ENCODE measurements at regions not wholly inside any gene's neighbourhood (a gene's known extent, or its start where the extent isn't known, plus 50 kb on each side); places are given as distances from the start of the nearest gene placed in this dataset.

GRCh38 chr4:18227880-18228279, 206.3 kb upstream of the LCORL start:
- no peak for TF ChIP-seq CTCF (IDR thresholded peaks at IDR 0.05; ENCODE audit: unreplicated experiment)
- peaks cover 11% of the 10 kb centered on the region for H3K9me3 Mint-ChIP-seq (ENCODE audit: unreplicated experiment)

GRCh38 chr4:18214411-18215055, 193.0 kb upstream of the LCORL start:
- H3K4me3 Mint-ChIP-seq (ENCODE audit: unreplicated experiment), result no peak overlapping the region
- H3K4me1 Mint-ChIP-seq (ENCODE audit: unreplicated experiment), result no peaks in the 10 kb centered on the region
- TF ChIP-seq CTCF (IDR thresholded peaks at IDR 0.05; ENCODE audit: unreplicated experiment), result no peak
- H3K9me3 Mint-ChIP-seq (ENCODE audit: unreplicated experiment), result no peaks in the 10 kb centered on the region
- H3K27ac Mint-ChIP-seq (ENCODE audit: unreplicated experiment), result no peak overlapping the region
- no peaks in the 10 kb centered on the region for H3K27me3 Mint-ChIP-seq (ENCODE audit: unreplicated experiment)
- DNase-seq (ENCODE audit: low spot score), result no peak
- H3K36me3 Mint-ChIP-seq (ENCODE audit: low read depth, unreplicated experiment), result no peaks in the 10 kb centered on the region

More at GRCh38 chr4:18227880-18228279, 206.3 kb upstream of the LCORL start:
- H3K27ac Mint-ChIP-seq (ENCODE audit: unreplicated experiment), result no peak overlapping the region
- no peak for DNase-seq (ENCODE audit: low spot score)
- peaks cover 6% of the 10 kb centered on the region for H3K36me3 Mint-ChIP-seq (ENCODE audit: low read depth, unreplicated experiment)
- H3K27me3 Mint-ChIP-seq (ENCODE audit: unreplicated experiment), result peaks cover 3% of the 10 kb centered on the region
- no peaks in the 10 kb centered on the region for H3K4me1 Mint-ChIP-seq (ENCODE audit: unreplicated experiment)
- H3K4me3 Mint-ChIP-seq (ENCODE audit: unreplicated experiment), result no peak overlapping the region

- no peaks in the 10 kb centered on the region for H3K36me3 Mint-ChIP-seq (ENCODE audit: low read depth, unreplicated experiment)
- no peaks in the 10 kb centered on the region for H3K4me1 Mint-ChIP-seq (ENCODE audit: unreplicated experiment)
- DNase-seq (ENCODE audit: low spot score), result no peak
- no peaks in the 10 kb centered on the region for H3K27me3 Mint-ChIP-seq (ENCODE audit: unreplicated experiment)
- no peak for TF ChIP-seq CTCF (IDR thresholded peaks at IDR 0.05; ENCODE audit: unreplicated experiment)
- H3K4me3 Mint-ChIP-seq (ENCODE audit: unreplicated experiment), result no peak overlapping the region
- no peaks in the 10 kb centered on the region for H3K9me3 Mint-ChIP-seq (ENCODE audit: unreplicated experiment)
- H3K27ac Mint-ChIP-seq (ENCODE audit: unreplicated experiment), result no peak overlapping the region
Observed at GRCh38 chr4:18213576-18214198, 192.1 kb upstream of the LCORL start.

- DNase-seq (ENCODE audit: low spot score), result no peak
- Mint-ChIP-seq H3K4me1 (ENCODE audit: unreplicated experiment) (no peaks in the 10 kb centered on the region), H3K36me3 (ENCODE audit: low read depth, unreplicated experiment) (no peaks in the 10 kb centered on the region), H3K27me3 (ENCODE audit: unreplicated experiment) (no peaks in the 10 kb centered on the region), H3K9me3 (ENCODE audit: unreplicated experiment) (no peaks in the 10 kb centered on the region), H3K27ac (ENCODE audit: unreplicated experiment) (no peak overlapping the region), H3K4me3 (ENCODE audit: unreplicated experiment) (no peak overlapping the region)
- TF ChIP-seq CTCF (IDR thresholded peaks at IDR 0.05; ENCODE audit: unreplicated experiment), result no peak
Observed at GRCh38 chr4:18209448-18209847, 187.9 kb upstream of the LCORL start.

- H3K4me3 Mint-ChIP-seq (ENCODE audit: unreplicated experiment), result no peak overlapping the region
- no peaks in the 10 kb centered on the region for H3K4me1 Mint-ChIP-seq (ENCODE audit: unreplicated experiment)
- DNase-seq (ENCODE audit: low spot score), result no peak
- no peaks in the 10 kb centered on the region for H3K27me3 Mint-ChIP-seq (ENCODE audit: unreplicated experiment)
- no peaks in the 10 kb centered on the region for H3K9me3 Mint-ChIP-seq (ENCODE audit: unreplicated experiment)
- no peaks in the 10 kb centered on the region for H3K36me3 Mint-ChIP-seq (ENCODE audit: low read depth, unreplicated experiment)
- TF ChIP-seq CTCF (IDR thresholded peaks at IDR 0.05; ENCODE audit: unreplicated experiment), result no peak
- H3K27ac Mint-ChIP-seq (ENCODE audit: unreplicated experiment), result no peak overlapping the region
Observed at GRCh38 chr4:18203966-18204365, 182.4 kb upstream of the LCORL start.

Measured in endothelial cell (in vitro differentiated cells).